Endothelial cell of umbilical vein (primary cell): ENCODE measurements at regions not wholly inside any gene's neighbourhood (a gene's known extent, or its start where the extent isn't known, plus 50 kb on each side); places are given as distances from the start of the nearest gene placed in this dataset.

Experiments
- BruUV-seq: library from RNA; stranded (reverse); fragments of 400-500 nt; replicated peaks from 2 replicates; lab custom pipeline; 2021; lab: Mats Ljungman, UMichigan
- CTCF ChIA-PET: fragments of 300-600, 350-600 bp; sonication (Branson Sonifier 250); formaldehyde crosslinking; loops from one replicate; lab custom pipeline; 2021; ENCODE audit warnings: antibody characterized with exemption, inconsistent platforms; lab: Charles Lee
- POLR2A ChIA-PET: fragments of 300-600, 350-600 bp; sonication (Branson Sonifier 250); formaldehyde crosslinking; loops from one replicate; lab custom pipeline; 2021; ENCODE audit warnings: antibody characterized with exemption, inconsistent platforms; lab: Charles Lee
- DNase-seq: peaks from one replicate; pipeline ENCODE4 v3.0.0-alpha.2; 2011; ENCODE audit warnings: low read depth, low spot score
- FAIRE-seq: peaks from 2 replicates; lab custom pipeline; 2011; peaks lifted over from hg19 to GRCh38; lab: Jason Lieb, UNC
- H2AFZ ChIP-seq: 2 replicates; pipeline ENCODE4 v1.6.0; 2012; ENCODE audit warnings: low read depth, low read length, control low read depth, inconsistent platforms
- H3K27ac ChIP-seq: 2 replicates; pipeline ENCODE4 v1.5.1; 2011; ENCODE audit warnings: low read depth, mild to moderate bottlenecking, control low read depth, low read length, moderate library complexity; ENCODE audit not compliant: insufficient read depth
- H3K27me3 ChIP-seq, 2 experiments: 2 replicates each; pipeline versions ENCODE4 v1.6.0 to v1.6.1; 2011; ENCODE audit warnings: low read length in 2 of 2, mixed read lengths in 1 of 2; ENCODE audit not compliant: control insufficient read depth in 2 of 2, insufficient read depth in 2 of 2
- H3K36me3 ChIP-seq, 2 experiments: 2 replicates in 1 of 2; 3 replicates in 1 of 2; pipeline ENCODE4 v1.5.1; 2011; ENCODE audit warnings: low read length in 2 of 2, mild to moderate bottlenecking in 1 of 2, moderate library complexity in 1 of 2; ENCODE audit not compliant: control insufficient read depth in 2 of 2, insufficient read depth in 2 of 2; ENCODE audit errors: extremely low read depth in 1 of 2
- H3K4me1 ChIP-seq: 3 replicates; pipeline ENCODE4 v1.5.1; 2011; ENCODE audit warnings: mild to moderate bottlenecking, low read length; ENCODE audit not compliant: control insufficient read depth, insufficient read depth; ENCODE audit errors: extremely low read depth
- H3K4me2 ChIP-seq: 2 replicates; pipeline ENCODE4 v1.6.1; 2011; ENCODE audit warnings: low read length, control low read depth, mixed read lengths; ENCODE audit not compliant: insufficient read depth
- H3K4me3 ChIP-seq, 3 experiments: fragments of 200-600 bp in 1 of 3; sonication (generic), shearing (Covaris generic) in 1 of 3; replicated peaks in 1 of 3; 2 replicates each; pipeline ENCODE4 v1.5.1; 2011 to 2016; ENCODE audit warnings: control low read depth in 3 of 3, low read length in 3 of 3, mild to moderate bottlenecking in 2 of 3, inconsistent platforms in 1 of 3, low read depth in 1 of 3, moderate library complexity in 1 of 3; ENCODE audit not compliant: insufficient read depth in 1 of 3
- H3K79me2 ChIP-seq: 2 replicates; pipeline ENCODE4 v1.6.0; 2012; ENCODE audit warnings: low read length, inconsistent platforms; ENCODE audit not compliant: control insufficient read depth, insufficient read depth
- H3K9ac ChIP-seq: replicated peaks from 2 replicates; pipeline ENCODE3; 2011; ENCODE audit warnings: low read length, control low read depth; ENCODE audit not compliant: insufficient read depth; ENCODE audit errors: extremely low read depth
- H3K9me1 ChIP-seq: replicated peaks from 3 replicates; pipeline ENCODE4 v1.6.0; 2011; ENCODE audit warnings: mild to moderate bottlenecking, low read length; ENCODE audit not compliant: control insufficient read depth, insufficient read depth; ENCODE audit errors: extremely low read depth
- H3K9me3 ChIP-seq: replicated peaks from 2 replicates; pipeline ENCODE4 v1.5.1; 2012; ENCODE audit warnings: low read length, inconsistent platforms; ENCODE audit not compliant: control insufficient read depth, insufficient read depth
- H4K20me1 ChIP-seq: replicated peaks from 2 replicates; pipeline ENCODE3; 2011; ENCODE audit warnings: mild to moderate bottlenecking, low read length; ENCODE audit not compliant: control insufficient read depth, insufficient read depth; ENCODE audit errors: extremely low read depth
- CTCF ChIP-seq, 2 donors: IDR thresholded peaks; 1 replicate in 1 of 2; 2 replicates in 1 of 2; pipeline ENCODE4 v1.5.1; 2011; ENCODE audit warnings: low read length in 2 of 2, mild to moderate bottlenecking in 2 of 2, moderate library complexity in 2 of 2, control low read depth in 1 of 2, inconsistent platforms in 1 of 2, low read depth in 1 of 2; ENCODE audit not compliant: insufficient read depth in 1 of 2; ENCODE audit errors: extremely low read depth in 1 of 2
- EZH2 ChIP-seq: IDR thresholded peaks from 2 replicates; pipeline ENCODE4 v1.6.1; 2012; ENCODE audit warnings: borderline replicate concordance, low read depth, mild to moderate bottlenecking, moderate library complexity, low read length, inconsistent platforms; ENCODE audit not compliant: severe bottlenecking
- FOS ChIP-seq: IDR thresholded peaks from 2 replicates; pipeline ENCODE4 v1.6.1; 2011; ENCODE audit warnings: mild to moderate bottlenecking, low read length, moderate library complexity, borderline replicate concordance; ENCODE audit not compliant: insufficient read depth
- GATA2 ChIP-seq: IDR thresholded peaks from 2 replicates; pipeline ENCODE4 v1.7.0; 2011; ENCODE audit warnings: low read depth, mild to moderate bottlenecking, moderate library complexity, mixed read lengths, low read length; ENCODE audit not compliant: insufficient read length, insufficient read depth
- JUN ChIP-seq: IDR thresholded peaks from 2 replicates; pipeline ENCODE4 v1.6.1; 2011; ENCODE audit warnings: borderline replicate concordance, low read depth; ENCODE audit not compliant: insufficient read length, insufficient read depth
- MYC ChIP-seq: IDR thresholded peaks from one replicate; pipeline ENCODE4 v1.6.1; 2011; ENCODE audit warnings: mild to moderate bottlenecking, low read depth, low read length
- POLR2A ChIP-seq: IDR thresholded peaks from 2 replicates; pipeline ENCODE4 v1.6.1; 2012; ENCODE audit warnings: low read depth, mild to moderate bottlenecking, control low read depth, low read length
- POLR2AphosphoS5 ChIP-seq: IDR thresholded peaks from 2 replicates; pipeline ENCODE4 v1.6.1; 2012; ENCODE audit warnings: low read depth, mild to moderate bottlenecking, control low read depth, low read length, moderate library complexity; ENCODE audit not compliant: insufficient read depth
- dilution Hi-C: fragments of 300-500 bp; cut with MboI; formaldehyde crosslinking; loops from one replicate; pipeline ENCODE4 v1.15.0; 2019; ENCODE audit warnings: low sequenced_read_pairs; ENCODE audit not compliant: extremely low pct_ligation_motif_present
- intact Hi-C: fragments of 100-400 bp; cut with micrococcal nuclease; formaldehyde crosslinking; loops from one replicate; pipeline ENCODE4 v1.10.0; 2022
- TF ChIP-seq, protein P1 (sequence below): IDR thresholded peaks from 2 replicates; pipeline ENCODE4 v1.6.1; 2011; ENCODE audit not compliant: insufficient read depth, insufficient read length

GRCh38 chr15:77720173-77720572 is 87.5 kb upstream of the LINGO1 start:
- BruUV-seq, result no TSS peak
- Histone ChIP-seq H3K4me3 (no peak overlapping the region), H4K20me1 (no peaks in the 10 kb centered on the region), H3K9ac (no peak overlapping the region), H3K9me3 (no peaks in the 10 kb centered on the region), H3K36me3 (no peaks in the 10 kb centered on the region), H3K27me3 (no peaks in the 10 kb centered on the region), H3K9me1 (no peaks in the 10 kb centered on the region), H2AFZ (no peak overlapping the region), H3K4me1 (no peaks in the 10 kb centered on the region), H3K79me2 (no peaks in the 10 kb centered on the region), H3K27ac (no peak overlapping the region), H3K4me2 (no peak overlapping the region)
- intact Hi-C loops, result no loop called here
- dilution Hi-C loops, result no loop called here
- FAIRE-seq (no peak), DNase-seq (no peak)
- POLR2A ChIA-PET, result interaction anchor here (0.7 kb wide), 1 partner anchor 28 kb away, joined by 3 read pairs; no protein-coding TSS in a partner anchor
- CTCF ChIA-PET, result interaction anchor here (0.6 kb wide), 1 partner anchor 9 kb away, joined by 3 read pairs; no protein-coding TSS in a partner anchor
- TF ChIP-seq, protein P1, sequence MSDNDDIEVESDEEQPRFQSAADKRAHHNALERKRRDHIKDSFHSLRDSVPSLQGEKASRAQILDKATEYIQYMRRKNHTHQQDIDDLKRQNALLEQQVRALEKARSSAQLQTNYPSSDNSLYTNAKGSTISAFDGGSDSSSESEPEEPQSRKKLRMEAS, result no peak
- TF ChIP-seq MYC, result no peak
- TF ChIP-seq POLR2A, result no peak
- no peak for TF ChIP-seq GATA2
- no peak for TF ChIP-seq EZH2
- no peak for TF ChIP-seq FOS
- no peak for TF ChIP-seq JUN
- no peak for TF ChIP-seq CTCF (IDR thresholded peaks at IDR 0.05; ENCODE audit: extremely low read depth in 1 of 2, insufficient read depth in 1 of 2, low read depth in 1 of 2, low read length in 2 of 2)
- no peak for TF ChIP-seq POLR2AphosphoS5
